ENCODE measurements at regions not wholly inside any gene's neighbourhood (a gene's known extent, or its start where the extent isn't known, plus 50 kb on each side); places are given as distances from the start of the nearest gene placed in this dataset.

DNA sequence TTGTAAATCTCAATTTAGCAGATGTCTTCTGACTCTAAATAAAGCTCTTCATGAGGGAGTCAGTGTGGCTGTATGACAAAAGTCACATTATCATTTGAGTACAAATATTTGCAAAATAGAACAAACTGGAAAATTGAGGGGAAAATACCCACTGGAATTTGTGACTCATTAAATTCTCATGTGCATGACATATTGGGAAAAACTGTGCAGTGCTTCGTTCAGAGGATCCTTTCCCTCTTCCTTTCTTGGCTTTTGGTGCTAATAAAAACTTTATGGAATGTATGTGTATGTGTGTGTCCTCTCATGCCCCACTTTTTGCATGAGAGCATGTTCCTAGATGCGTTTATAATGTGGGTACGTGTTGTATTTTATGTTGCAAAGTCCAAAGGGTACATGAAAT lies 267.8 kb downstream of the KTN1 start:
- Histone ChIP-seq H2AK9ac (replicated peaks; ENCODE audit: low read depth, low read length, poor library complexity) (no peak overlapping the region), H3K9me3 (ENCODE audit: control insufficient read depth, insufficient read depth, low read length) (no peaks in the 10 kb centered on the region; the same call in 1 of the 2 replicates), H2BK5ac (ENCODE audit: low read depth, low read length, poor library complexity, severe bottlenecking) (peak overlapping the region; percentile 42), H2BK20ac (ENCODE audit: low read depth, low read length) (peak overlapping the region; percentile 93), H3K36me3 (ENCODE audit: control insufficient read depth, insufficient read depth, low read length) (no peaks in the 10 kb centered on the region), H3K9me1 (ENCODE audit: insufficient read depth, low read length) (peaks cover 21% of the 10 kb centered on the region), H2BK15ac (ENCODE audit: low read depth, low read length) (peak overlapping the region; percentile 53; the same call in 2 of the 3 replicates), H3K18ac (ENCODE audit: low read depth, low read length) (no peak overlapping the region), H3K4me3 (ENCODE audit: insufficient read depth, low read depth, low read length) (no peak overlapping the region), H2AFZ (replicated peaks; ENCODE audit: low read length, poor library complexity) (no peak overlapping the region), H2BK120ac (ENCODE audit: low read depth, low read length) (peak overlapping the region; percentile 90), H3K79me1 (ENCODE audit: low read depth in 1 of 2, low read length in 2 of 2) (no peaks in the 10 kb centered on the region), H3K56ac (ENCODE audit: extremely low read depth, insufficient read depth, low read length) (0 out of 2 replicates have a peak overlapping the region, but pooled peaks have one; percentile 18), H4K91ac (ENCODE audit: insufficient read depth, low read depth, low read length) (peak overlapping the region; percentile 62), H3K27ac (ENCODE audit: insufficient read depth, low read length) (no peak overlapping the region), H3K14ac (replicated peaks; ENCODE audit: low read depth, low read length) (peak overlapping the region; percentile 75; the same call in 1 of the 2 replicates), H4K5ac (ENCODE audit: low read depth, low read length) (no peak overlapping the region), H3K4ac (ENCODE audit: low read depth, low read length) (peak overlapping the region; percentile 82), H3K27me3 (ENCODE audit: control insufficient read depth, insufficient read depth, low read length) (no peaks in the 10 kb centered on the region), H3K23ac (ENCODE audit: low read depth, low read length) (peak overlapping the region; percentile 66), H3K4me2 (ENCODE audit: low read depth, low read length) (no peak overlapping the region), H4K8ac (ENCODE audit: low read depth in 2 of 2, low read length in 2 of 2) (peak overlapping the region in 1 of 2 experiments; percentile 65; a peak in 1 of 4 replicates), H2AK5ac (ENCODE audit: low read depth, low read length) (peak overlapping the region; percentile 65), H3K4me1 (ENCODE audit: control insufficient read depth, insufficient read depth, low read length) (peaks cover 18% of the 10 kb centered on the region), H4K20me1 (ENCODE audit: insufficient read depth, low read length) (no peaks in the 10 kb centered on the region), H3K9ac (ENCODE audit: low read depth, low read length) (no peak overlapping the region)
- ATAC-seq (ENCODE audit: low read depth): peak; percentile 48; the same call in 1 of the 2 replicates
- no CpG with 5 or more reads among the region's 3 CpGs for WGBS, 2 experiments (ENCODE audit: extremely low coverage in 2 of 2, insufficient read length in 1 of 2)
- dilution Hi-C loops (cut with HindIII; ENCODE audit: low sequenced_read_pairs, unreplicated experiment) (no loop called here), in situ Hi-C loops (cut with MboI; ENCODE audit: low sequenced_read_pairs) (loop anchor here (10.0 kb wide), 1 partner anchor 497 kb away; no protein-coding TSS in a partner anchor), intact Hi-C loops (cut with micrococcal nuclease) (loop anchor here (2.0 to 10.0 kb wide), 2 partner anchors 271 to 627 kb away; partner anchors contain the start of gene PELI2)
- BruUV-seq (replicated peaks): no TSS peak
- TF ChIP-seq BHLHE40 (IDR thresholded peaks at IDR 0.05; ENCODE audit: low read depth, low read length): peak; percentile 54; the same call in 1 of the 2 replicates
- TF ChIP-seq RFX5 (IDR thresholded peaks at IDR 0.05; ENCODE audit: low read depth, low read length): no peak
- 0 out of 2 replicates have a peak, but pooled peaks have one; percentile 24 for TF ChIP-seq FOS (IDR thresholded peaks at IDR 0.05; ENCODE audit: low read depth, low read length)
- ChIA-PET CTCF (no interaction called here), POLR2A (ENCODE audit: unreplicated experiment) (no interaction called here)
- DNase-seq: peak; percentile 72
